ENCODE measurements at regions not wholly inside any gene's neighbourhood (a gene's known extent, or its start where the extent isn't known, plus 50 kb on each side); places are given as distances from the start of the nearest gene placed in this dataset.

DNA sequence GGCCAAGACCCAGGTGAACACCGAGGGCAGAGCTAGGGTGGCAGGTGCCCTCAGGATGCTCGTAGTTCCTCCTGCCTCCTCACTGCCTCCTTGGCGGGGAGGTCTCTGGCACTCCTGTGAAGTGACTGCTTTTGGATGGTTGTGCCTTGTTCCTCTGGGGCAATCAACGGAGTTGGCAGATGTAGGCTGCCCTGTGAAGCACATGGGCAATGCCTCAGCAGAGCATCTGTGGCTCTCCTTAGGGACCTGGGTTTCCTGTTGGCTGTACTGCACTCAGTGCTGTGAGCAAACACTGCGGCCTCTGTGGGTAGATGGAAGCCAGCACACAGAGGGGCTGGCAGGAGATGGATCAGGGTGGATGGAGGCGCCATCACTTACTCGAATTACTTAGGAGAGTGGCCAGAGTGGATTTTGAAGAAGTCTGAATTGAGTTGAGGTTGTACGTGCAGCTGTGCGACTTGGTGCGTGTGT is 71.4 kb upstream of the COL5A1 start:
- no peak overlapping the region for H3K9ac ChIP-seq (ENCODE audit: insufficient read depth, low read length)
- H3K4me1 ChIP-seq (ENCODE audit: control insufficient read depth, extremely low read depth, insufficient read depth, low read length), result no peaks in the 10 kb centered on the region
- H3K27me3 ChIP-seq (ENCODE audit: control insufficient read depth, insufficient read depth, low read length), result no peaks in the 10 kb centered on the region
- H2AFZ ChIP-seq (ENCODE audit: low read length), result no peak overlapping the region
- no peak overlapping the region for H3K27ac ChIP-seq (ENCODE audit: insufficient read depth, low read length)
- no peak overlapping the region for H3K4me2 ChIP-seq (ENCODE audit: extremely low read depth, insufficient read depth, low read length)
- no peak overlapping the region for H3K4me3 ChIP-seq (replicated peaks in 1 of 4; ENCODE audit: control extremely low read depth in 1 of 4, insufficient read depth in 1 of 4, low read depth in 3 of 4, low read length in 4 of 4)
- H3K36me3 ChIP-seq (ENCODE audit: control insufficient read depth, insufficient read depth, low read length), result no peaks in the 10 kb centered on the region
- H3K9me3 ChIP-seq (ENCODE audit: control insufficient read depth, insufficient read depth, low read depth, low read length), result no peaks in the 10 kb centered on the region
- TF ChIP-seq EZH2 (IDR thresholded peaks at IDR 0.05; ENCODE audit: low read length, missing control alignments), result no peak
- TF ChIP-seq, protein P1, sequence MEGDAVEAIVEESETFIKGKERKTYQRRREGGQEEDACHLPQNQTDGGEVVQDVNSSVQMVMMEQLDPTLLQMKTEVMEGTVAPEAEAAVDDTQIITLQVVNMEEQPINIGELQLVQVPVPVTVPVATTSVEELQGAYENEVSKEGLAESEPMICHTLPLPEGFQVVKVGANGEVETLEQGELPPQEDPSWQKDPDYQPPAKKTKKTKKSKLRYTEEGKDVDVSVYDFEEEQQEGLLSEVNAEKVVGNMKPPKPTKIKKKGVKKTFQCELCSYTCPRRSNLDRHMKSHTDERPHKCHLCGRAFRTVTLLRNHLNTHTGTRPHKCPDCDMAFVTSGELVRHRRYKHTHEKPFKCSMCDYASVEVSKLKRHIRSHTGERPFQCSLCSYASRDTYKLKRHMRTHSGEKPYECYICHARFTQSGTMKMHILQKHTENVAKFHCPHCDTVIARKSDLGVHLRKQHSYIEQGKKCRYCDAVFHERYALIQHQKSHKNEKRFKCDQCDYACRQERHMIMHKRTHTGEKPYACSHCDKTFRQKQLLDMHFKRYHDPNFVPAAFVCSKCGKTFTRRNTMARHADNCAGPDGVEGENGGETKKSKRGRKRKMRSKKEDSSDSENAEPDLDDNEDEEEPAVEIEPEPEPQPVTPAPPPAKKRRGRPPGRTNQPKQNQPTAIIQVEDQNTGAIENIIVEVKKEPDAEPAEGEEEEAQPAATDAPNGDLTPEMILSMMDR (conservative IDR thresholded peaks at IDR 0.05 in 1 of 2, IDR thresholded peaks at IDR 0.05 in 1 of 2; ENCODE audit: low read depth in 1 of 2, low read length in 2 of 2), result no peak
- H4K20me1 ChIP-seq (ENCODE audit: control insufficient read depth, extremely low read depth, insufficient read depth, low read length), result peaks cover 3% of the 10 kb centered on the region
- DNase-seq (ENCODE audit: low read depth in 2 of 2), result peak in 1 of 2 donors; percentile 20
- H3K79me2 ChIP-seq (ENCODE audit: control insufficient read depth, insufficient read depth, low read length), result no peaks in the 10 kb centered on the region

DNA sequence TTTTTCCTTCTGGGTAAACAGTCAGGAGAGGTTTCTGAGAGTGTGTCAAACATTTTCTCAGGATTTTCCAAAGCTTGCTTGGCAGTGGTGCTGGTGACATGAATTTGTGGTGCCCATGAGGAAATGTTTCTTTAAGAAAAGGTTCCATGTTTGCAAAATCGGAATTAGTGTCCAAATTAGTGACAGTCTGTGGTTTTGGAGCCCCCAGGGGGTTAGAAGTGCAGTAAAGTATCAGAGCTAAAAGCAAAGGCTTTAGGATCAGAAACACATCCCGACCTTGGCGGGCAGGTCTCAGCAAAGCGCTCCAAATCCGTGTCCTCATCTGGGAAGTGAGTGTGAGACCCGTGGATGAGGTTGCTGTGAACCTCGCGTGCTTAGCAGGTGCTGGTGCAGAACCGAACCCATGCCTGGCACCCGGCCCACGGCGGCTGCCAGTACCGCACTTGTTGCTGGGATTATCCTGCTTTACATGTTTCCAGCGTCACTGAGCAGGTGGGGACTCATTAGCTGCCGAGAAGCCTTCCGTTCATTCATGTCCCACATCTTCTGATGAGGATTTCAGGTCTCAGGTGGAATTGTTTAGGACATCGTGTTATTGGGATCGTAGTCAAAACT is 70.8 kb upstream of the COL5A1 start:
- Histone ChIP-seq H3K79me2 (ENCODE audit: control insufficient read depth, insufficient read depth, low read length) (no peaks in the 10 kb centered on the region), H4K20me1 (ENCODE audit: control insufficient read depth, extremely low read depth, insufficient read depth, low read length) (peaks cover 3% of the 10 kb centered on the region), H3K36me3 (ENCODE audit: control insufficient read depth, insufficient read depth, low read length) (no peaks in the 10 kb centered on the region), H3K4me3 (replicated peaks in 1 of 4; ENCODE audit: control extremely low read depth in 1 of 4, insufficient read depth in 1 of 4, low read depth in 3 of 4, low read length in 4 of 4) (no peak overlapping the region), H3K4me1 (ENCODE audit: control insufficient read depth, extremely low read depth, insufficient read depth, low read length) (no peaks in the 10 kb centered on the region), H3K27me3 (ENCODE audit: control insufficient read depth, insufficient read depth, low read length) (no peaks in the 10 kb centered on the region), H3K9ac (ENCODE audit: insufficient read depth, low read length) (no peak overlapping the region), H3K27ac (ENCODE audit: insufficient read depth, low read length) (no peak overlapping the region), H3K4me2 (ENCODE audit: extremely low read depth, insufficient read depth, low read length) (no peak overlapping the region), H3K9me3 (ENCODE audit: control insufficient read depth, insufficient read depth, low read depth, low read length) (no peaks in the 10 kb centered on the region), H2AFZ (ENCODE audit: low read length) (no peak overlapping the region)
- TF ChIP-seq EZH2 (IDR thresholded peaks at IDR 0.05; ENCODE audit: low read length, missing control alignments), result no peak
- TF ChIP-seq, protein P1 (conservative IDR thresholded peaks at IDR 0.05 in 1 of 2, IDR thresholded peaks at IDR 0.05 in 1 of 2; ENCODE audit: low read depth in 1 of 2, low read length in 2 of 2), result no peak
- no peak for DNase-seq (ENCODE audit: low read depth in 2 of 2)

DNA sequence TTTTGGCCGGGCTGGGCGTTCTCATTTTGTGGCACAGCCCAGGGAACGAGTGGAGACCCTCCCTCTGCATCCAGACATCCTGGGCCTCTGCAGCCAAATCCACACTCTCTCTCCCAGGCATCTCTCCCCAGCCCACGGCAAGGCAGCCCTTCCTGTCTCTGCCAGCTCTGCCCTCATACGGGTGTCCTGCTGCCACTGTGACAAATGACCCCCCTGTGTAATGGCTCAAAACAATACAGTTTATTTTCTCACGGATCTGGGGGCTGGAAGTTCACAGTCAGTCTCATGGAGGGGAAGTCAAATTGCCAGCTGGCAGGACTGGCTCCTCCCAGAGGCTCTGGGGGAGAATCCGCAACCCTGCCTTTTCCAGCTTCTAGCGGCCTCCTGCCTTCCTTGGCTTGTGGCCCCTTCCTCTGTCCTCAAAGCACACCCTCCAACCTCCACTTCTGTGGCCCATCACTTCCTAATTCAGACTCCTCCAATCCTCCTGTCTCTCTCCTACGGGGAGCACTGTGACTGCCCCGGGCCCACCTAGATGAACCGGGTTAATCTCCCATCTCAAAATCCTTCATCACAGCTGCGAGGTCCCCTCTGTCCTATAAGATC is 70.2 kb upstream of the COL5A1 start:
- H3K4me3 ChIP-seq (replicated peaks in 1 of 4; ENCODE audit: control extremely low read depth in 1 of 4, insufficient read depth in 1 of 4, low read depth in 3 of 4, low read length in 4 of 4), result no peak overlapping the region
- no peaks in the 10 kb centered on the region for H3K4me1 ChIP-seq (ENCODE audit: control insufficient read depth, extremely low read depth, insufficient read depth, low read length)
- H3K4me2 ChIP-seq (ENCODE audit: extremely low read depth, insufficient read depth, low read length), result no peak overlapping the region
- peaks cover 1% of the 10 kb centered on the region for H3K27me3 ChIP-seq (ENCODE audit: control insufficient read depth, insufficient read depth, low read length)
- H3K36me3 ChIP-seq (ENCODE audit: control insufficient read depth, insufficient read depth, low read length), result no peaks in the 10 kb centered on the region
- H4K20me1 ChIP-seq (ENCODE audit: control insufficient read depth, extremely low read depth, insufficient read depth, low read length), result peaks cover 3% of the 10 kb centered on the region
- no peak for DNase-seq (ENCODE audit: low read depth in 2 of 2)
- H3K9ac ChIP-seq (ENCODE audit: insufficient read depth, low read length), result no peak overlapping the region
- H3K9me3 ChIP-seq (ENCODE audit: control insufficient read depth, insufficient read depth, low read depth, low read length), result no peaks in the 10 kb centered on the region
- H3K79me2 ChIP-seq (ENCODE audit: control insufficient read depth, insufficient read depth, low read length), result no peaks in the 10 kb centered on the region
- TF ChIP-seq EZH2 (IDR thresholded peaks at IDR 0.05; ENCODE audit: low read length, missing control alignments), result no peak
- TF ChIP-seq, protein P1 (conservative IDR thresholded peaks at IDR 0.05 in 1 of 2, IDR thresholded peaks at IDR 0.05 in 1 of 2; ENCODE audit: low read depth in 1 of 2, low read length in 2 of 2), result no peak
- H2AFZ ChIP-seq (ENCODE audit: low read length), result no peak overlapping the region
- no peak overlapping the region for H3K27ac ChIP-seq (ENCODE audit: insufficient read depth, low read length)
